OCI-LY7 (cell line): ENCODE measurements at regions not wholly inside any gene's neighbourhood (a gene's known extent, or its start where the extent isn't known, plus 50 kb on each side); places are given as distances from the start of the nearest gene placed in this dataset.

Experiments used
- BruUV-seq: library from RNA; stranded (reverse); fragments of 400-500 nt; replicated peaks from 2 replicates; lab custom pipeline; 2021; lab: Mats Ljungman, UMichigan
- CTCF ChIA-PET: fragments of 300-600 bp; sonication (Branson Sonifier 250); formaldehyde crosslinking; loops from one replicate; lab custom pipeline; 2022; ENCODE audit warnings: antibody characterized with exemption; ENCODE audit not compliant: unreplicated experiment; lab: Charles Lee
- POLR2A ChIA-PET: fragments of 300-600 bp; sonication (Branson Sonifier 250); formaldehyde crosslinking; loops from one replicate; lab custom pipeline; 2022; ENCODE audit warnings: antibody characterized with exemption; lab: Charles Lee
- DNase-seq: peaks from one replicate; pipeline ENCODE4 v3.0.0-alpha.2; 2015; ENCODE audit warnings: low spot score
- H2AFZ ChIP-seq: fragments of 200-600 bp; sonication (generic), shearing (Covaris generic); 2 replicates; pipeline ENCODE4 v1.6.1; 2014; ENCODE audit warnings: mild to moderate bottlenecking, antibody characterized with exemption, low read length, moderate library complexity
- H3K27ac ChIP-seq: fragments of 200-600 bp; sonication (generic); 2 replicates; pipeline ENCODE4 v1.5.1; 2014; ENCODE audit warnings: mixed run types, low read depth, mild to moderate bottlenecking, moderate library complexity, low read length, inconsistent platforms; ENCODE audit not compliant: poor library complexity, severe bottlenecking
- H3K36me3 ChIP-seq: fragments of 200-600 bp; sonication (generic); 2 replicates; pipeline ENCODE4 v1.6.1; 2014; ENCODE audit warnings: mild to moderate bottlenecking, antibody characterized with exemption, low read length, moderate library complexity, mixed read lengths; ENCODE audit not compliant: insufficient read depth
- H3K4me1 ChIP-seq: fragments of 200-600 bp; sonication (generic); 2 replicates; pipeline ENCODE4 v1.5.1; 2014; ENCODE audit warnings: mild to moderate bottlenecking, low read length; ENCODE audit not compliant: insufficient read depth, poor library complexity, severe bottlenecking
- H3K4me2 ChIP-seq: fragments of 200-600 bp; sonication (generic); 2 replicates; pipeline ENCODE4 v1.6.1; 2014; ENCODE audit warnings: mild to moderate bottlenecking, low read length
- H3K4me3 ChIP-seq: fragments of 200-600 bp; sonication (generic); 2 replicates; pipeline ENCODE4 v1.5.1; 2014; ENCODE audit warnings: mild to moderate bottlenecking, low read depth, low read length; ENCODE audit not compliant: poor library complexity, severe bottlenecking
- H3K79me2 ChIP-seq: fragments of 200-600 bp; sonication (generic); 2 replicates; pipeline ENCODE4 v1.6.1; 2016; ENCODE audit warnings: low read depth, mild to moderate bottlenecking, low read length, moderate library complexity, mixed read lengths; ENCODE audit not compliant: insufficient read depth
- H3K9me2 ChIP-seq: fragments of 200-600 bp; sonication (generic); 2 replicates; pipeline ENCODE4 v1.6.1; 2016; ENCODE audit warnings: mild to moderate bottlenecking, low read length, mixed read lengths; ENCODE audit not compliant: insufficient read depth
- H3K9me3 ChIP-seq: fragments of 200-600 bp; sonication (generic); 2 replicates; pipeline ENCODE4 v1.6.1; 2014; ENCODE audit warnings: mild to moderate bottlenecking, mixed run types, low read length, mixed read lengths
- H4K20me1 ChIP-seq: fragments of 200-600 bp; sonication (generic); 2 replicates; pipeline ENCODE4 v1.6.1; 2014; ENCODE audit warnings: mild to moderate bottlenecking, antibody characterized with exemption, low read length, moderate library complexity, mixed read lengths; ENCODE audit not compliant: insufficient read depth
- CTCF ChIP-seq: fragments of 200-600 bp; sonication (generic); conservative IDR thresholded peaks from 2 replicates; pipeline ENCODE4 v1.5.1; 2014; ENCODE audit warnings: mild to moderate bottlenecking, antibody characterized with exemption, low read length, moderate library complexity, mixed read lengths
- EZH2phosphoT487 ChIP-seq: fragments of 200-600 bp; sonication (generic); IDR thresholded peaks from 2 replicates; pipeline ENCODE4 v1.6.1; 2018; ENCODE audit warnings: low read depth, borderline replicate concordance, mild to moderate bottlenecking, mixed run types, antibody characterized with exemption, low read length, moderate library complexity, mixed read lengths
- intact Hi-C: fragments of 100-400 bp; cut with micrococcal nuclease; formaldehyde crosslinking; loops from one replicate; pipeline ENCODE4 v1.10.0; 2022; ENCODE audit not compliant: unreplicated experiment

GRCh38 chr13:107254392-107254791 lies 686.5 kb upstream of the ARGLU1 start:
- no peak overlapping the region for H3K4me2 ChIP-seq
- CTCF ChIA-PET: no interaction called here
- no peaks in the 10 kb centered on the region for H4K20me1 ChIP-seq
- H3K9me3 ChIP-seq: no peaks in the 10 kb centered on the region
- H3K4me3 ChIP-seq: no peak overlapping the region
- no peak for DNase-seq
- TF ChIP-seq EZH2phosphoT487: no peak
- TF ChIP-seq CTCF: no peak
- H3K79me2 ChIP-seq: no peaks in the 10 kb centered on the region
- H2AFZ ChIP-seq: no peak overlapping the region
- POLR2A ChIA-PET: no interaction called here
- no peaks in the 10 kb centered on the region for H3K9me2 ChIP-seq
- intact Hi-C loops: no loop called here
- no peak overlapping the region for H3K27ac ChIP-seq
- BruUV-seq: no TSS peak
- no peaks in the 10 kb centered on the region for H3K4me1 ChIP-seq
- no peaks in the 10 kb centered on the region for H3K36me3 ChIP-seq

- Histone ChIP-seq H3K36me3 (no peaks in the 10 kb centered on the region), H3K79me2 (no peaks in the 10 kb centered on the region), H3K9me2 (no peaks in the 10 kb centered on the region), H2AFZ (no peak overlapping the region), H3K4me2 (no peak overlapping the region), H3K4me3 (no peak overlapping the region), H3K4me1 (no peaks in the 10 kb centered on the region), H3K27ac (no peak overlapping the region), H3K9me3 (no peaks in the 10 kb centered on the region), H4K20me1 (no peaks in the 10 kb centered on the region)
- intact Hi-C loops: no loop called here
- no peak for DNase-seq
- TF ChIP-seq CTCF: no peak
- no peak for TF ChIP-seq EZH2phosphoT487
- no TSS peak for BruUV-seq
- POLR2A ChIA-PET: no interaction called here
- CTCF ChIA-PET: no interaction called here
These were observed 684.5 kb upstream of the ARGLU1 start for GRCh38 chr13:107252428-107252827.

- no peaks in the 10 kb centered on the region for H3K9me2 ChIP-seq
- no TSS peak for BruUV-seq
- intact Hi-C loops: no loop called here
- H3K4me3 ChIP-seq: no peak overlapping the region
- H3K27ac ChIP-seq: no peak overlapping the region
- no peak for DNase-seq
- H3K36me3 ChIP-seq: no peaks in the 10 kb centered on the region
- no peak overlapping the region for H2AFZ ChIP-seq
- no peaks in the 10 kb centered on the region for H4K20me1 ChIP-seq
- ChIA-PET CTCF (no interaction called here), POLR2A (no interaction called here)
- H3K79me2 ChIP-seq: no peaks in the 10 kb centered on the region
- H3K4me2 ChIP-seq: no peak overlapping the region
- H3K9me3 ChIP-seq: no peaks in the 10 kb centered on the region
- TF ChIP-seq CTCF: no peak
- no peak for TF ChIP-seq EZH2phosphoT487
- no peaks in the 10 kb centered on the region for H3K4me1 ChIP-seq
These were observed 684.1 kb upstream of the ARGLU1 start for GRCh38 chr13:107252021-107252420.
